Posterior vena cava (tissue), 2 donors: ENCODE measurements at regions not wholly inside any gene's neighbourhood (a gene's known extent, or its start where the extent isn't known, plus 50 kb on each side); places are given as distances from the start of the nearest gene placed in this dataset.

Source experiments
- DNase-seq: peaks from one replicate; pipeline ENCODE4 v3.0.0-alpha.2; 2020; ENCODE audit warnings: low spot score
- intact Hi-C, 2 donors: fragments of 100-400 bp; cut with DNase I; formaldehyde crosslinking; loops; one replicate each; pipeline versions ENCODE4 v1.14.1 to v1.14.2; 2022 to 2023
- donor health status: DM: yes; HTN: yes; CAD: no.
- donor health status: DM: yes; HTN: yes; CAD: no.

- intact Hi-C loops = no loop called here
- DNase-seq = no peak
Observed at GRCh38 chr19:31611046-31611877, 262.0 kb upstream of the TSHZ3 start.

GRCh38 chr19:31612873-31613272 is 263.6 kb upstream of the TSHZ3 start:
- intact Hi-C loops = no loop called here
- DNase-seq = no peak

- intact Hi-C loops = no loop called here
- DNase-seq = no peak
Observed at GRCh38 chr19:31613683-31614219, 264.5 kb upstream of the TSHZ3 start.

- intact Hi-C loops = no loop called here
- DNase-seq = no peak
Observed at GRCh38 chr19:31616031-31616430, 266.8 kb upstream of the TSHZ3 start.

- DNase-seq = no peak
- intact Hi-C loops = no loop called here
Observed at GRCh38 chr19:31617010-31617585, 267.9 kb upstream of the TSHZ3 start.

- intact Hi-C loops = no loop called here
- DNase-seq = no peak
Observed at GRCh38 chr19:31625056-31625455, 275.8 kb upstream of the TSHZ3 start.

- intact Hi-C loops = no loop called here
- DNase-seq = no peak
Observed at GRCh38 chr19:31625575-31625974, 276.3 kb upstream of the TSHZ3 start.

GRCh38 chr19:31626941-31627340 is 277.7 kb upstream of the TSHZ3 start:
- no peak for DNase-seq
- intact Hi-C loops = no loop called here

- no peak for DNase-seq
- intact Hi-C loops = no loop called here
Observed at GRCh38 chr19:31627620-31628365, 278.6 kb upstream of the TSHZ3 start.

- intact Hi-C loops = no loop called here
- DNase-seq = no peak
Observed at GRCh38 chr19:31629579-31630363, 280.5 kb upstream of the TSHZ3 start.

GRCh38 chr19:31633014-31633413 is 283.8 kb upstream of the TSHZ3 start:
- intact Hi-C loops = no loop called here
- DNase-seq = no peak

GRCh38 chr19:31639306-31639705 is 290.1 kb upstream of the TSHZ3 start:
- no peak for DNase-seq
- intact Hi-C loops = loop anchor here in 1 of 2 donors (5.0 kb wide), 1 partner anchor 1587 kb away; no protein-coding TSS in a partner anchor

- DNase-seq = no peak
- intact Hi-C loops = no loop called here
Observed at GRCh38 chr19:31641591-31641990, 292.4 kb upstream of the TSHZ3 start.

GRCh38 chr19:31648347-31648746 is 299.1 kb upstream of the TSHZ3 start:
- intact Hi-C loops = no loop called here
- no peak for DNase-seq

- intact Hi-C loops = no loop called here
- no peak for DNase-seq
Observed at GRCh38 chr19:31656507-31656906, 307.3 kb upstream of the TSHZ3 start.

GRCh38 chr19:31658993-31659896 is 310.0 kb upstream of the TSHZ3 start:
- DNase-seq = no peak

GRCh38 chr19:31659897-31660210 is 310.6 kb upstream of the TSHZ3 start:
- intact Hi-C loops = no loop called here
- no peak for DNase-seq

More at GRCh38 chr19:31658993-31659896, 310.0 kb upstream of the TSHZ3 start:
- intact Hi-C loops = no loop called here

- intact Hi-C loops = no loop called here
Observed at GRCh38 chr19:31664096-31664495, 314.9 kb upstream of the TSHZ3 start.

More at GRCh38 chr19:31664096-31664495, 314.9 kb upstream of the TSHZ3 start:
- DNase-seq = no peak
